Endothelial cell of umbilical vein (primary cell): ENCODE measurements at regions not wholly inside any gene's neighbourhood (a gene's known extent, or its start where the extent isn't known, plus 50 kb on each side); places are given as distances from the start of the nearest gene placed in this dataset.

Source experiments
- BruUV-seq: library from RNA; stranded (reverse); fragments of 400-500 nt; replicated peaks from 2 replicates; lab custom pipeline; 2021; lab: Mats Ljungman, UMichigan
- CTCF ChIA-PET: fragments of 300-600, 350-600 bp; sonication (Branson Sonifier 250); formaldehyde crosslinking; loops from one replicate; lab custom pipeline; 2021; ENCODE audit warnings: antibody characterized with exemption, inconsistent platforms; lab: Charles Lee
- POLR2A ChIA-PET: fragments of 300-600, 350-600 bp; sonication (Branson Sonifier 250); formaldehyde crosslinking; loops from one replicate; lab custom pipeline; 2021; ENCODE audit warnings: antibody characterized with exemption, inconsistent platforms; lab: Charles Lee
- DNase-seq: peaks from one replicate; pipeline ENCODE4 v3.0.0-alpha.2; 2011; ENCODE audit warnings: low read depth, low spot score
- FAIRE-seq: peaks from 2 replicates; lab custom pipeline; 2011; peaks lifted over from hg19 to GRCh38; lab: Jason Lieb, UNC
- H2AFZ ChIP-seq: 2 replicates; pipeline ENCODE4 v1.6.0; 2012; ENCODE audit warnings: low read depth, low read length, control low read depth, inconsistent platforms
- H3K27ac ChIP-seq: 2 replicates; pipeline ENCODE4 v1.5.1; 2011; ENCODE audit warnings: low read depth, mild to moderate bottlenecking, control low read depth, low read length, moderate library complexity; ENCODE audit not compliant: insufficient read depth
- H3K27me3 ChIP-seq, 2 experiments: 2 replicates each; pipeline versions ENCODE4 v1.6.0 to v1.6.1; 2011; ENCODE audit warnings: low read length in 2 of 2, mixed read lengths in 1 of 2; ENCODE audit not compliant: control insufficient read depth in 2 of 2, insufficient read depth in 2 of 2
- H3K36me3 ChIP-seq, 2 experiments: 2 replicates in 1 of 2; 3 replicates in 1 of 2; pipeline ENCODE4 v1.5.1; 2011; ENCODE audit warnings: low read length in 2 of 2, mild to moderate bottlenecking in 1 of 2, moderate library complexity in 1 of 2; ENCODE audit not compliant: control insufficient read depth in 2 of 2, insufficient read depth in 2 of 2; ENCODE audit errors: extremely low read depth in 1 of 2
- H3K4me1 ChIP-seq: 3 replicates; pipeline ENCODE4 v1.5.1; 2011; ENCODE audit warnings: mild to moderate bottlenecking, low read length; ENCODE audit not compliant: control insufficient read depth, insufficient read depth; ENCODE audit errors: extremely low read depth
- H3K4me2 ChIP-seq: 2 replicates; pipeline ENCODE4 v1.6.1; 2011; ENCODE audit warnings: low read length, control low read depth, mixed read lengths; ENCODE audit not compliant: insufficient read depth
- H3K4me3 ChIP-seq, 3 experiments: fragments of 200-600 bp in 1 of 3; sonication (generic), shearing (Covaris generic) in 1 of 3; replicated peaks in 1 of 3; 2 replicates each; pipeline ENCODE4 v1.5.1; 2011 to 2016; ENCODE audit warnings: control low read depth in 3 of 3, low read length in 3 of 3, mild to moderate bottlenecking in 2 of 3, inconsistent platforms in 1 of 3, low read depth in 1 of 3, moderate library complexity in 1 of 3; ENCODE audit not compliant: insufficient read depth in 1 of 3
- H3K79me2 ChIP-seq: 2 replicates; pipeline ENCODE4 v1.6.0; 2012; ENCODE audit warnings: low read length, inconsistent platforms; ENCODE audit not compliant: control insufficient read depth, insufficient read depth
- H3K9ac ChIP-seq: replicated peaks from 2 replicates; pipeline ENCODE3; 2011; ENCODE audit warnings: low read length, control low read depth; ENCODE audit not compliant: insufficient read depth; ENCODE audit errors: extremely low read depth
- H3K9me1 ChIP-seq: replicated peaks from 3 replicates; pipeline ENCODE4 v1.6.0; 2011; ENCODE audit warnings: mild to moderate bottlenecking, low read length; ENCODE audit not compliant: control insufficient read depth, insufficient read depth; ENCODE audit errors: extremely low read depth
- H3K9me3 ChIP-seq: replicated peaks from 2 replicates; pipeline ENCODE4 v1.5.1; 2012; ENCODE audit warnings: low read length, inconsistent platforms; ENCODE audit not compliant: control insufficient read depth, insufficient read depth
- H4K20me1 ChIP-seq: replicated peaks from 2 replicates; pipeline ENCODE3; 2011; ENCODE audit warnings: mild to moderate bottlenecking, low read length; ENCODE audit not compliant: control insufficient read depth, insufficient read depth; ENCODE audit errors: extremely low read depth
- EZH2 ChIP-seq: IDR thresholded peaks from 2 replicates; pipeline ENCODE4 v1.6.1; 2012; ENCODE audit warnings: borderline replicate concordance, low read depth, mild to moderate bottlenecking, moderate library complexity, low read length, inconsistent platforms; ENCODE audit not compliant: severe bottlenecking
- FOS ChIP-seq: IDR thresholded peaks from 2 replicates; pipeline ENCODE4 v1.6.1; 2011; ENCODE audit warnings: mild to moderate bottlenecking, low read length, moderate library complexity, borderline replicate concordance; ENCODE audit not compliant: insufficient read depth
- GATA2 ChIP-seq: IDR thresholded peaks from 2 replicates; pipeline ENCODE4 v1.7.0; 2011; ENCODE audit warnings: low read depth, mild to moderate bottlenecking, moderate library complexity, mixed read lengths, low read length; ENCODE audit not compliant: insufficient read length, insufficient read depth
- JUN ChIP-seq: IDR thresholded peaks from 2 replicates; pipeline ENCODE4 v1.6.1; 2011; ENCODE audit warnings: borderline replicate concordance, low read depth; ENCODE audit not compliant: insufficient read length, insufficient read depth
- MYC ChIP-seq: IDR thresholded peaks from one replicate; pipeline ENCODE4 v1.6.1; 2011; ENCODE audit warnings: mild to moderate bottlenecking, low read depth, low read length
- POLR2A ChIP-seq: IDR thresholded peaks from 2 replicates; pipeline ENCODE4 v1.6.1; 2012; ENCODE audit warnings: low read depth, mild to moderate bottlenecking, control low read depth, low read length
- POLR2AphosphoS5 ChIP-seq: IDR thresholded peaks from 2 replicates; pipeline ENCODE4 v1.6.1; 2012; ENCODE audit warnings: low read depth, mild to moderate bottlenecking, control low read depth, low read length, moderate library complexity; ENCODE audit not compliant: insufficient read depth
- dilution Hi-C: fragments of 300-500 bp; cut with MboI; formaldehyde crosslinking; loops from one replicate; pipeline ENCODE4 v1.15.0; 2019; ENCODE audit warnings: low sequenced_read_pairs; ENCODE audit not compliant: extremely low pct_ligation_motif_present
- intact Hi-C: fragments of 100-400 bp; cut with micrococcal nuclease; formaldehyde crosslinking; loops from one replicate; pipeline ENCODE4 v1.10.0; 2022
- TF ChIP-seq, protein P1 (sequence below), 2 donors: IDR thresholded peaks; 1 replicate in 1 of 2; 2 replicates in 1 of 2; pipeline ENCODE4 v1.5.1; 2011; ENCODE audit warnings: low read length in 2 of 2, mild to moderate bottlenecking in 2 of 2, moderate library complexity in 2 of 2, control low read depth in 1 of 2, inconsistent platforms in 1 of 2, low read depth in 1 of 2; ENCODE audit not compliant: insufficient read depth in 1 of 2; ENCODE audit errors: extremely low read depth in 1 of 2
- TF ChIP-seq, protein P2 (sequence below): IDR thresholded peaks from 2 replicates; pipeline ENCODE4 v1.6.1; 2011; ENCODE audit not compliant: insufficient read depth, insufficient read length

DNA sequence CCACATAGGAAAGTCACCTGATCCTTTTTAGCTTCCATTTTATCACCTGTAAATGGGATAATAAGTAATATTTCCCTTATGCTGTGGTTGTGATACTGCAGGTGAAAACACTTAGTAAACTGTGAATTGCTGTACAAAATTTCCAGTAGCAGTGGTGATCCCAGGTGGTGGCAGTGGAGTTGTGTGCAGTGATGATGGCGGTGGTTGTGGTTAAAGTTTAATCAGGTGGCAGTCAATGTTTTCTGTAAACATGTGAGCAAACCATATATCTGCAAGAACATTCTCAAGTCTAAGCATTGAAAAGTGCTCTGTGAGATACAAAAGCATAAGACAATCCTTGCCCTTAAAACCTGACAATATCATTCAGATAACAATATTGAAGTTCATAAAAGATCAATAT lies 480.2 kb downstream of the RASEF start:
- Histone ChIP-seq H3K9me1 (no peaks in the 10 kb centered on the region), H3K4me2 (no peak overlapping the region), H3K9me3 (peaks cover 2% of the 10 kb centered on the region), H3K9ac (no peak overlapping the region), H3K36me3 (no peaks in the 10 kb centered on the region), H3K27ac (no peak overlapping the region), H4K20me1 (no peaks in the 10 kb centered on the region), H3K4me1 (no peaks in the 10 kb centered on the region), H2AFZ (no peak overlapping the region), H3K79me2 (no peaks in the 10 kb centered on the region), H3K27me3 (no peaks in the 10 kb centered on the region), H3K4me3 (no peak overlapping the region)
- ChIA-PET CTCF (interaction anchor here (0.7 kb wide), 1 partner anchor 177 kb away, joined by 4 read pairs; no protein-coding TSS in a partner anchor), POLR2A (no interaction called here)
- intact Hi-C loops: no loop called here
- no peak for TF ChIP-seq JUN
- TF ChIP-seq, protein P1, sequence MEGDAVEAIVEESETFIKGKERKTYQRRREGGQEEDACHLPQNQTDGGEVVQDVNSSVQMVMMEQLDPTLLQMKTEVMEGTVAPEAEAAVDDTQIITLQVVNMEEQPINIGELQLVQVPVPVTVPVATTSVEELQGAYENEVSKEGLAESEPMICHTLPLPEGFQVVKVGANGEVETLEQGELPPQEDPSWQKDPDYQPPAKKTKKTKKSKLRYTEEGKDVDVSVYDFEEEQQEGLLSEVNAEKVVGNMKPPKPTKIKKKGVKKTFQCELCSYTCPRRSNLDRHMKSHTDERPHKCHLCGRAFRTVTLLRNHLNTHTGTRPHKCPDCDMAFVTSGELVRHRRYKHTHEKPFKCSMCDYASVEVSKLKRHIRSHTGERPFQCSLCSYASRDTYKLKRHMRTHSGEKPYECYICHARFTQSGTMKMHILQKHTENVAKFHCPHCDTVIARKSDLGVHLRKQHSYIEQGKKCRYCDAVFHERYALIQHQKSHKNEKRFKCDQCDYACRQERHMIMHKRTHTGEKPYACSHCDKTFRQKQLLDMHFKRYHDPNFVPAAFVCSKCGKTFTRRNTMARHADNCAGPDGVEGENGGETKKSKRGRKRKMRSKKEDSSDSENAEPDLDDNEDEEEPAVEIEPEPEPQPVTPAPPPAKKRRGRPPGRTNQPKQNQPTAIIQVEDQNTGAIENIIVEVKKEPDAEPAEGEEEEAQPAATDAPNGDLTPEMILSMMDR (IDR thresholded peaks at IDR 0.05; ENCODE audit: extremely low read depth in 1 of 2, insufficient read depth in 1 of 2, low read depth in 1 of 2, low read length in 2 of 2): no peak
- TF ChIP-seq FOS: no peak
- TF ChIP-seq, protein P2, sequence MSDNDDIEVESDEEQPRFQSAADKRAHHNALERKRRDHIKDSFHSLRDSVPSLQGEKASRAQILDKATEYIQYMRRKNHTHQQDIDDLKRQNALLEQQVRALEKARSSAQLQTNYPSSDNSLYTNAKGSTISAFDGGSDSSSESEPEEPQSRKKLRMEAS: no peak
- no peak for TF ChIP-seq GATA2
- no peak for TF ChIP-seq POLR2AphosphoS5
- TF ChIP-seq EZH2: no peak
- no peak for TF ChIP-seq MYC
- TF ChIP-seq POLR2A: no peak
- DNase-seq: no peak
- dilution Hi-C loops: no loop called here
- no TSS peak for BruUV-seq
- no peak for FAIRE-seq
